Peyer's patch (tissue), 4 donors: ENCODE measurements at regions not wholly inside any gene's neighbourhood (a gene's known extent, or its start where the extent isn't known, plus 50 kb on each side); places are given as distances from the start of the nearest gene placed in this dataset.

Experiments used
- CTCF ChIP-seq, 6 experiments: fragments of 450-650 bp in 4 of 6; fragments of 200-600 bp in 2 of 6; sonication (generic) in 1 of 6; IDR thresholded peaks; one replicate each; pipeline ENCODE4 v1.5.1; 2017 to 2019; ENCODE audit warnings: antibody characterized with exemption in 6 of 6, mild to moderate bottlenecking in 3 of 6, moderate library complexity in 1 of 6
- POLR2A ChIP-seq, 2 donors: fragments of 450-650 bp; IDR thresholded peaks; one replicate each; pipeline ENCODE4 v1.5.1; 2017; ENCODE audit warnings: antibody characterized with exemption in 2 of 2, mild to moderate bottlenecking in 2 of 2, moderate library complexity in 2 of 2

GRCh38 chr14:106586098-106586704 lies 1059.8 kb downstream of the TMEM121 start:
- TF ChIP-seq CTCF (IDR thresholded peaks at IDR 0.05) (peak; percentile 33 to 67 (median 41)), POLR2A (IDR thresholded peaks at IDR 0.05) (no peak)
